Erythroblast (primary cell): ENCODE measurements at regions not wholly inside any gene's neighbourhood (a gene's known extent, or its start where the extent isn't known, plus 50 kb on each side); places are given as distances from the start of the nearest gene placed in this dataset.

ENCODE experiments used
- GATA1 ChIP-seq: IDR thresholded peaks from 2 replicates; pipeline ENCODE4 v1.6.1; 2011; ENCODE audit warnings: low read depth, mild to moderate bottlenecking, control low read depth, low read length, moderate library complexity
- POLR2A ChIP-seq: IDR thresholded peaks from 2 replicates; pipeline ENCODE4 v1.6.1; 2011; ENCODE audit warnings: mild to moderate bottlenecking, low read length

- TF ChIP-seq POLR2A: no peak
- no peak for TF ChIP-seq GATA1
Measured at GRCh38 chr12:125193376-125194152, 128.3 kb downstream of the AACS start.
